Femur (tissue), 1 donor: ENCODE measurements at regions not wholly inside any gene's neighbourhood (a gene's known extent, or its start where the extent isn't known, plus 50 kb on each side); places are given as distances from the start of the nearest gene placed in this dataset.

ENCODE experiments used
- DNase-seq: peaks from one replicate; pipeline ENCODE4 v3.0.0-alpha.2; 2017

DNA sequence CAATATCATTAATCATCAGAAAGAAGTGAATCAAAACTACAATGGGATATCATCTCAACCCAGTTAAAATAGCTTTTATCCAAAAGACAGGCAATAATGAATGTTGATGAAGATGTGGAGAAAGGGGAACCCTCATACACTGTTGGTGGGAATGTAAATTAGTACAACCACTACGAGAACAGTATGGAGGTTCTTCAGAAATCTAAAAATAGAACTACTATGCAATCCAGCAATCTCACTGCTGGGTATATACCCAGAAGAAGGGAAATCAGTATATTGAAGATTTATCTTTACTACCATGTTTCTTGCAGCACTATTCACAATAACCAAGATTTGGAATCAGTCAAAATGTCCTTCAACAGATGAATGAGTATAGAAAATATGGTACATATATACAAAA, 189.8 kb downstream of the HHIPL2 start:
- no peak for DNase-seq

DNA sequence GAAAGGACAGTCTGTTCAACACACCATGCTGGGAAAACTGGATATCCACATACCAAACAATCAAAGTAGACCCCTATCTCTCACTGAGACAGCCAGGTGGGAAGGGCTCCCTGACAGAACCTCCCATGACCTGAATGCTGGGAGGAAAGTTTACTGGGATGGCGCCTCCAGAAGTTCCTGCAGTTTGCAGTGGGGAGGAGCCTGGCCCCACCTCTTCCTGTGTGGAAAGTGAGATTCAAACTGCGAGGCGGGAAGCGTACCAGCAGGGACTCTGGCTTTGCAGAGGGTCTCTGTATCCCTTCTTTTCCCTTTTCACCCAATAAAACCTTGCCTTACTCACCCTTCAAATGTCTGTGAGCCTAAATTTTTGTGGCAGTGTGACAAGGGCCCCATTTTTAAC, 190.7 kb downstream of the HHIPL2 start:
- DNase-seq, result no peak

DNA sequence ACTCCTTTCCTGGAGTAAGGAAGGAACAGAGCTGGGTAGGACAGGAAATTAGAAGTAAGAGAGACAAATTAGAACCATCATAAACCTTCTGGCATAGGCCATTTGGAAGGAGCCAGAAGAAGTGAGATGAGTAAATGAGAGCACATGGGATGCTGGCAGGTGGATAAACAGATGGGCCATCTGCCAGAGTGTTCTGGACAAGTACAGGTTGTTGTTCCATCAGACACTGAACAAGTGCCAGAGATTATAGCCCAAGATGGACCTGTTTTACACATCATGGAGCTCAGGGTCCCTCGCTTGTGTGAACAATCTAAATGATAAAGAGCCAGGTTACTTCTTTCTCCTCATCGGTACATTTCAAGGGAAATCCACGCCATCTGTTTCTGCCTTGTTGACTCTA, 200.3 kb downstream of the HHIPL2 start:
- no peak for DNase-seq

DNA sequence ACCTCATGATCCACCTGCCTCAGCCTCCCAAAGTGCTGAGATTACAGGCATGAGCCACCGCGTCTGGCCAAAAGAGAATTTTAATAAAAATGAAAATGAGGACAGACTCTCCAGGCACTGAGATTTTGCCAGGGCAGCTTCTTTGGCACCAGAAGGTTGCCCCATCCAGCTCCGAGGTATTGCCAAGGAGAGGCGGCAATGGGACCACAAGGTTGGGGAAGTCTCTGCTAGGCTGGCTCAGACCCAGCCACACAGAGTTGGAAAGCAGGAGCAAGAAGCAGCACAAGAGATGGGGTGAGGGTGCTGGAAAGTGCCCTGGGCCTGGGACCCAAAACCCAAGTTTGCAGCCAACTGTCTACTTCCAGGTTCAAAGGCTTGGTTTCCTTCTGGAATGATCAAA, 200.9 kb downstream of the HHIPL2 start:
- no peak for DNase-seq

DNA sequence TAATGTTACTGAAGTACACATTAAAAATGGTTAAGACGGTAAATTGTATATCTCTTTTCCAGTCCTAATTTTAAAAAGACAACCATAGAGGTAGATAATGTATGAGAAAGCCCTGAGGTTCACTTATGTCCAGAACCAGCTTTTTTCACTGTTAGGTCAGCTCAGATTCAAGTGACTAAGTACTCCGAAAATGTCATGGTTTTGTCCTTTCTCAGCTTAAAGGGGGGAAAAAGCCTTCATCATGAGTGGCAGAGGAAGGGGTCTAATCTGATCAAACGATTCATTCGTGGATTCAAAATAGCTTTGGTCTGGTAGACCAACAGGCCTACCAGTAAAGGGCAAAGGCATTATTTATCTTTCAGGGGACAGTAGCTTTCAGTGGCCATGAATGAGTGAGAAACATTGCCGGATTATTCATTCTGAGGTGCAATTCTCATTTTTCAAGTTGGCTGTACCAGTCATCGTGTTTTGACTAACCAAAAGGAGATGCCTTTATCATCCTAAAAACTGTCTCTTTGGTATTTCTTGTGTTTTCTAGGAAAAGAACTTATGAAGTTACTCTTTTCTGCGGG, 208.4 kb downstream of the HHIPL2 start:
- DNase-seq, result no peak

- no peak for DNase-seq
These were observed 212.3 kb downstream of the HHIPL2 start for GRCh38 chr1:222335586-222335985.

GRCh38 chr1:222334026-222334680, 213.8 kb downstream of the HHIPL2 start:
- DNase-seq, result no peak

GRCh38 chr1:222331765-222332164, 216.1 kb downstream of the HHIPL2 start:
- no peak for DNase-seq

DNA sequence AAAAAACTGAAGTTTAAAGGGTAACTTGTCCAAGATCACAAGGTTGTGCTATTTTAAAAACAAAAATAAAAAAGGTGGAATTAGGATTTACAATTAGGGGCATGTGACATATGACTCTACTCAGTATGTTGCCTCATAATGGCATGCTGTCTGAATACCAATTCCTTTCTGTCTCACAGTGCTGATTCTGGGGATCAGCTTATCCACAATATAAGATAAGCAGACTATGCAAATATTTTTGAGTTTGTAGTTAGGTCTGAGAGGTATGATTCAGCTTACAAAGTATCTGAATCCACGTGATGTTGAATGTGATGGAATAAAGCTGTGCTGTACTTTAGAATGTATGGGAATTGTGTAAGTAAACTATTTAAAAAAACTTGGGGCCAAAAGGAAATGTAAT, 216.6 kb downstream of the HHIPL2 start:
- no peak for DNase-seq

DNA sequence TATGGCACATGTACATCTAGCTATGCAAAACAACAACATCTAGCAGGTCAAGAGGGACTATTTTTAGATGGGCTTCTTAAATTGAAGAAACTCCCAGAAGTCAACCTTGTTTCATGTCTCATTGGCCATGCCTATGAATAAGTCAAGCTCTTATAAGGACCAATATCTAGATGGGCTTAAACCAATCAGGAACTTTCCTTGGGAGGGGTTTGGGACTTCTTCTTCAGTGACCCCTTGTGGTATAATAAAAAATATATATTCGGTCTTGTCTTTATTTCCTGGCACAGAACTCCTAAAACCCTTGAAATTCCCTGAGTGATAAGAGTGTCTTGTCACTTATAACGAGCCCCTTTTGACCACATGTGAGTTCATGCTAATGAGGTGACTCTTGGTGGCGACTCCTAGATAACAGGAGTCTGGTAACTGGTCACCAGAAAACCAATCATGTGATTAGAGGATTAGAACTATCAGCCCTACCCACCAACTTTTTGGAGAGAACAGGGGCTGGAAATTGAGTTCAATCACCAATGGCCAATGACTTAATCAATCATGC, 218.3 kb downstream of the HHIPL2 start:
- DNase-seq, result no peak

DNA sequence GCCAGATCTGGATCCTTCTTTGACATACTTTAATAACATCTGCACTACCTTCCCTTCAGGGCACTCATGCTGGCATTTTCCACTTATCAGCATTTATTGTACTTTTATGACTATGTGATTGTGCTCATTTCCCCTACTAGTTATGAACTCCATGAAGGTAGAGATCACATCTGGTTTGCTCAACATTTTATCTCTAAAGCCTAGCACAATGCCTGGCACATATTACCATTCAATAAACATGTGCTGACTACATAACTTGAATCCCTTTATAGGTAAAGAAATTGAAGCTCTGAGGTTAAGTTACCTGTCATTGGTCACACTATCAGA, 221.2 kb downstream of the HHIPL2 start:
- no peak for DNase-seq

DNA sequence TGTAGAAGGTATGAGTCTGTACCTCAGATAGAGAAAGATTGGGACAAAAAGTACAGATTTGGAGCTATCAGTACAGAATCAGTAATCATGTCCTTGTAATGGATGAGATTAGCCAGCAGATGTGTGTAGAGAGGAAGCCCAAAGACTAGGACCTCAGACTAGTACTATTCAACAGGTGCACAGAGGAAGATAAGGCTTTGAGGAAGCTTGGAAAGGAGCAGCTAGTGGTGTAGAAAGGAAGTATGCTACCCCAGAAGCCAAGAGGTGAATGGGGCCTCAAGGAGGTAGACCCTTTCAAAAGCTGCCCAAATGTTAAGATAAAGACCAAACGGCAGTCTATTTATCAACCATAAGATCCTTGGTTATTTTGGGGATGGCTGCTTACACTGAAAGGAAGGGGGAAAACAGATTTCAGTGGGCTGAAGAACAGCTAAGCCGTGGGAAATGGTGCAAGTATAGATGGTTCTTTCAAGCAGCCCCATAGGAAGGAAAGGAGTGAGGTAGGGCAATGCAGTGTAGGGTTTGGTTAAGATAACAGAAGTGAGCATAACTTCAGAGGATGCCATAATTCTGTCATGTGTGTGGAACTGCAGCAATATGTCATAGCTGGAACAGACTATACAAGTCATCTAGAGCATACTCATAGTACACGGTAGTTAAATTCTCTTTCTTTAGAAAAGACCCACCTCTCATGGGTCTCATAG, 221.7 kb downstream of the HHIPL2 start:
- DNase-seq, result no peak

DNA sequence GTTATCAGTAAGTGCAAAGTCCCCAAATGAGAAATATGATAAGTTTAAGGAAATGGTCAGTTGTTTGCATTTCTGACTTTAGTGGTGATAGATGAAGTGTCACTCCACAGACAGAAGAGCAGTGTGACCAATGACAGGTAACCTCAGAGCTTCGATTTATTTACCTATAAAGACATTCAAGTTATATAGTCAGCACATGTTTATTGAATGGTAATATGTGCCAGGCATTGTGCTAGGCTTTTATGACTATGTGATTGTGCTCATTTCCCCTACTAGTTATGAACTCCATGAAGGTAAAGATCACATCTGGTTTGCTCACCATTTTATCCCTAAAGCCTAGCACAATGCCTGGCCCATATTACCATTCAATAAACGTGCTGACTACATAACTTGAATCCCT, 222.4 kb downstream of the HHIPL2 start:
- DNase-seq, result no peak

- DNase-seq, result no peak
These were observed 233.1 kb downstream of the HHIPL2 start for GRCh38 chr1:222314839-222315238.

- DNase-seq, result peak; percentile 75
These were observed 237.1 kb downstream of the HHIPL2 start for GRCh38 chr1:222310836-222311235.

- no peak for DNase-seq
These were observed 240.3 kb downstream of the HHIPL2 start for GRCh38 chr1:222307621-222308020.

DNA sequence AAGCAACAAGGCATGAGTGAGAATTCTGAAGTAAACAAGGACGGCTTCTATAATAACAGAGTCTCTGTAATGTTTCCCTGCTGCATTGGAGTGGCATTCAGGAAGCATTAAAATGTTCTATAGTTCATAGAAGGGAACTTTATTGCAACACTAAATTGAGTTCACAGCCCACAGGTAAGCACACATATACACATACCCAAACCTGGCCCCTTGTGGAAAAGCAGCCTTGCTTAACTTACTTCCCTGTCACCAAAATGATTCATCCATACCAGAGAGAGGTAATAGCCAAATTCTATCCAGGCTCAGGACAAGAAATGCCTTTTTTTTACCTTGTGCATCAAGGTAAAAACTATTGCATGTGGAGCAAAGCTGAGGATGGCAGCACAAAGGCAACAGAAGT, 241.4 kb downstream of the HHIPL2 start:
- DNase-seq, result no peak

DNA sequence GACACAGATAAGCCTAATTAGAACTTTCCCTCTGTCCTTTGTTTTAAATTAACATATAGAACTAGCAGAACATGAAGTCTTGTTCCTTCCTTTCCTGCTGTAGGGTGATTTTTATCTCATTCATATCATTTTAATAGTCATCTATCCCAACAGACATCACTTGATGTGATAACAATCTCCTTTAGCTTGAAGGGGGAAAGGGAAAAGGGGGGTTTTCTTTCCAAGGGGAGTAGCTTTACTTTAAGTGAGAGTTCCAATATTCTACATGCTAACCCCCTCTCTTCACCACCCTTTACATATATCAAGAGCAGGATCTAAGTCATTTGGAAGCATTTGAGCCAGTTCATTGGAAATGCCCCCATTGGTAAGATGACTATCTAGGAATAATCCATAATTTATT, 241.9 kb downstream of the HHIPL2 start:
- no peak for DNase-seq

DNA sequence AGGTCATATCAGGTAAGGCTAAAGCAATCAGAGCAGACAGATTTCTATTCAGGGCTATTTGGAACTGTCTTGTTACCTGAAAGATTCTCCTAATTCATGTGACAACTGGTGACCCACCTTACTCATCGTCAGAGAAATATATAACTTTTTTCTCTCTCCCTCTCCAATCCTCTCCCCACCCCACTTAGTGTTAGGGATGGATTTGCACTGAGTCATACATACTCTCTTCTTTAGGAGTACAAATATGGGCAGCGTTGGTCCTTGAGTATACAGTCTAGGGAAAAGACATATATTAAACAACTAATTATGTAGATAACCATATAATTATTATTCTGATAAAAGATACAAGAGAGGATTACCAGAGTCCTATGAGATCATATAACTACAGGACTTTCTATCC, 246.3 kb downstream of the HHIPL2 start:
- no peak for DNase-seq

DNA sequence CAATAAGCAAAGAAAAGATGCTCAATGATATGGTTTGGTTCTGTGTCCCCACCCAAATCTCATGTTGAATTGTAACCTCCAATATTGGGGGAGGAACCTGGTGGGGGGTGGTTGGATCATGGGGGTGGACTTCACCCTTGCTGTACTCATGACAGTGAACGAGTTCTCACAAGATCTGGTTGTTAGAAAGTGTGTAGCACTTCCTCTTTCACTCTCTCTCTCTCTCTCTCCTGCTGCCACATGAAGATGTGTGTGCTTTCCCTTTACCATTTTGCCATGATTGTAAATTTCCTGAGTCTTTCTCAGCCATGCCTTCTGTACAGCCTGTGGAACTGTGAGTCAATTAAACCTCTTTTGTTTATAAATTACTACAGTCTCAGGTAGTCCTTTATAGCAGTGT, 248.4 kb downstream of the HHIPL2 start:
- no peak for DNase-seq

DNA sequence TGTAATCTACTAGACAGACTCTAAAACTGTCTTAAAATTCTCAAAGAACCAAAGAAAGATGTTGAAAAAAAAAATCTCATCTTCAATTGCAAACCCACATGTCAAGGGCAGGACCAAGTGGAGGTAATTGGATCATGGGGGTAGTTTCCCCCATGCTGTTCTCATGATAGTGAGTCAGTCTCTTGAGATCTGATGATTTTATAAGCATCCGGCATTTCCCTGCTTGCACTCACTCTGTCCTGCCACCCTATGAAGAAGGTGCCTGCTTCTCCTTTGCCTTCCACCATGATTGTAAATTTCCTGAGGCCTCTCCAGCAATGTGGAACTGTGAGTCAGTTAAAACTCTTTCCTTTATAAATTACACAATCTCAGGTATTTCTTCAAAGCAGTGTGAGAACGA, 257.0 kb downstream of the HHIPL2 start:
- DNase-seq, result no peak

DNA sequence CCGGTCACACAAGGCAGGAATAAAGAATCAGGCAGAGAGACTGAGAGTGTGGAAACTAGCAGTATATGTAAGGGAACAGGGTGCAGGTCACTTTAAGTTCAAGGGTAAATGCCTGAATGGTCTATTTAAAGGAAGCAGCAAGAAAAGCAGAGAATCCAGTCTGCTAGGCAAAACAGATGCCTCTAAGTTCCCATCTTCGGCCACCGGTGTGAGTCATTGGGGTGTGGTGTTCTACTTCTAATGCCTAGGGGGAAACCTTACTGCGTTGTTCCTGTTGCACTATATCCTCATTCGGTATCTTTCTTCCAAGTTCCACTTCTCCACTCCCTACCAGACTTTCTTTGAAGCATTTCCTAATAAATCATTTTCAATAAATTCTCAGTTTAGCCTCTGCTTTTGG, 259.9 kb downstream of the HHIPL2 start:
- no peak for DNase-seq

GRCh38 chr1:222286011-222286410, 261.9 kb downstream of the HHIPL2 start:
- no peak for DNase-seq

- DNase-seq, result no peak
These were observed 262.4 kb downstream of the HHIPL2 start for GRCh38 chr1:222285526-222285925.
